Sigmoid colon (tissue), 6 donors: ENCODE measurements at regions not wholly inside any gene's neighbourhood (a gene's known extent, or its start where the extent isn't known, plus 50 kb on each side); places are given as distances from the start of the nearest gene placed in this dataset.

Source experiments
- DNase-seq: peaks from one replicate; pipeline ENCODE4 v3.0.0-alpha.2; 2019
- H3K27ac ChIP-seq, 4 donors: fragments of 200-600 bp; sonication (generic); one replicate each; pipeline ENCODE4 v1.5.1; 2016 to 2019; ENCODE audit warnings: mild to moderate bottlenecking in 1 of 4
- H3K27me3 ChIP-seq, 3 donors: fragments of 200-600 bp; sonication (generic); one replicate each; pipeline ENCODE4 v1.5.1; 2019; ENCODE audit warnings: mild to moderate bottlenecking in 1 of 3
- H3K36me3 ChIP-seq, 4 donors: fragments of 200-600 bp; sonication (generic); one replicate each; pipeline ENCODE4 v1.5.1; 2016 to 2019
- H3K4me1 ChIP-seq, 4 donors: fragments of 200-600 bp; sonication (generic); one replicate each; pipeline ENCODE4 v1.5.1; 2017 to 2019
- H3K4me3 ChIP-seq, 4 donors: fragments of 200-600 bp; sonication (generic); one replicate each; pipeline ENCODE4 v1.5.1; 2017 to 2019; ENCODE audit warnings: mild to moderate bottlenecking in 2 of 4, moderate library complexity in 1 of 4
- H3K9me3 ChIP-seq, 4 donors: fragments of 200-600 bp in 3 of 4; sonication (generic) in 3 of 4; one replicate each; pipeline versions ENCODE4 v1.5.1 to v1.6.1; 2013 to 2019
- EP300 ChIP-seq, 4 donors: sonication (generic); formaldehyde crosslinking; IDR thresholded peaks; one replicate each; pipeline ENCODE4 v1.6.1; 2017; ENCODE audit warnings: antibody characterized with exemption in 4 of 4
- POLR2A ChIP-seq, 2 donors: fragments of 450-650 bp; IDR thresholded peaks; one replicate each; pipeline ENCODE4 v1.6.1; 2016; ENCODE audit warnings: antibody characterized with exemption in 2 of 2, mild to moderate bottlenecking in 2 of 2, moderate library complexity in 2 of 2
- POLR2AphosphoS5 ChIP-seq, 4 donors: sonication (generic); formaldehyde crosslinking; IDR thresholded peaks; one replicate each; pipeline ENCODE4 v1.6.1; 2017; ENCODE audit warnings: antibody characterized with exemption in 4 of 4
- WGBS, 2 donors: extraction: QIAGEN DNeasy Blood & Tissue Kit; methylation state at CpG; one replicate each; pipeline ENCODE4 v1.1.7; 2013; 5-methylcytosine and 5-hydroxymethylcytosine counted together
- intact Hi-C: fragments of 100-400 bp; cut with DNase I; formaldehyde crosslinking; loops from one replicate; pipeline ENCODE4 v1.15.1; 2023
- TF ChIP-seq, protein P1 (sequence below), 4 experiments: fragments of 450-650 bp in 3 of 4; fragments of 200-600 bp in 1 of 4; IDR thresholded peaks; one replicate each; pipeline ENCODE4 v1.5.1; 2016 to 2019; ENCODE audit warnings: antibody characterized with exemption in 4 of 4, mild to moderate bottlenecking in 3 of 4, moderate library complexity in 2 of 4
- donor health status: healthy with polysubstance abuse.
- donor health status: healthy.

DNA sequence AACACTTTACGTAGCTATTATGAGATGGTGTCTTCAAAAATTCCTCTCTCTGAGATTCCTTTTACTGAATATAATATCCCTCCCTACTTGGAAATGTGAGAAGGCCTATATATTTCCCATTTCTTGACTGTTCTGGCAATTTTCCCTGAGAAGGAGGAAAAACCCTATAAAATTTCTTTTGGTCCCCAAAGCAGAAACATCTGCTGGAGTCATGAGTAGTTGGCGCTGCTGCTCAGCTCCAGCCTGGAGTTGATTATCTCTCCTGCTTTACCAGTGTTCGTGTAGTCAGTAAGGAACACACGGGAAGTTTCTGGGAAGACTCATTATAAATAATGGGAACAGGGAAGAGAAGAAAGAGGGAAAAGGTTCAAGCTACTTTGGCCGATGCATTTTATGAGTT, 680.1 kb downstream of the EPHA3 start:
- TF ChIP-seq, protein P1, sequence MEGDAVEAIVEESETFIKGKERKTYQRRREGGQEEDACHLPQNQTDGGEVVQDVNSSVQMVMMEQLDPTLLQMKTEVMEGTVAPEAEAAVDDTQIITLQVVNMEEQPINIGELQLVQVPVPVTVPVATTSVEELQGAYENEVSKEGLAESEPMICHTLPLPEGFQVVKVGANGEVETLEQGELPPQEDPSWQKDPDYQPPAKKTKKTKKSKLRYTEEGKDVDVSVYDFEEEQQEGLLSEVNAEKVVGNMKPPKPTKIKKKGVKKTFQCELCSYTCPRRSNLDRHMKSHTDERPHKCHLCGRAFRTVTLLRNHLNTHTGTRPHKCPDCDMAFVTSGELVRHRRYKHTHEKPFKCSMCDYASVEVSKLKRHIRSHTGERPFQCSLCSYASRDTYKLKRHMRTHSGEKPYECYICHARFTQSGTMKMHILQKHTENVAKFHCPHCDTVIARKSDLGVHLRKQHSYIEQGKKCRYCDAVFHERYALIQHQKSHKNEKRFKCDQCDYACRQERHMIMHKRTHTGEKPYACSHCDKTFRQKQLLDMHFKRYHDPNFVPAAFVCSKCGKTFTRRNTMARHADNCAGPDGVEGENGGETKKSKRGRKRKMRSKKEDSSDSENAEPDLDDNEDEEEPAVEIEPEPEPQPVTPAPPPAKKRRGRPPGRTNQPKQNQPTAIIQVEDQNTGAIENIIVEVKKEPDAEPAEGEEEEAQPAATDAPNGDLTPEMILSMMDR (IDR thresholded peaks at IDR 0.05), result no peak
- no peak for TF ChIP-seq EP300 (IDR thresholded peaks at IDR 0.05)
- no peak for TF ChIP-seq POLR2A (IDR thresholded peaks at IDR 0.05)
- no peak for TF ChIP-seq POLR2AphosphoS5 (IDR thresholded peaks at IDR 0.05)
- intact Hi-C loops, result no loop called here
- Histone ChIP-seq H3K4me1 (no peaks in the 10 kb centered on the region), H3K27ac (no peak overlapping the region), H3K36me3 (no peaks in the 10 kb centered on the region), H3K27me3 (no peaks in the 10 kb centered on the region), H3K9me3 (no peaks in the 10 kb centered on the region), H3K4me3 (no peak overlapping the region)
- WGBS, 2 donors, result 70 to 74% methylated on average over 5 of the region's 5 CpGs
- no peak for DNase-seq

DNA sequence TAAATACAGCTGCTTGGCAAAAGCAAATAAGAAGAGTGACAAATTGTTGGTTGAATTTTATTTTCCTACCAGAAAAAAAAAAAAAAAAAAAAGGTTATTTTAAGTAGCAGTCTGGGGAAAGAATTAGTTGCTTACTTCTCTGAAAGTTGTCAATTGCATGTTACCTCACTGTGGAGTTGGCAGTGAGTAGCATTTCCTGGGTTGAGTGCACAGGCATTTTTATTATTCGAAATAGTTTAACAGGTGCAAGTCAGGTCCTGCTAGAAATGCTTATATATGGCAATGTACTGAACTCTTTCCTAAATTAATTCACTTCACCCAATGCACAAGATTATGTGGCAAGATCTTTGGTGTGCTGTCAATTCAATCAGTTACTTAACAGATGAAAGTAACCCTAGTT, 680.6 kb downstream of the EPHA3 start:
- WGBS, 2 donors, result 68 to 73% methylated on average over 1 of the region's 1 CpG
- H3K27me3 ChIP-seq, result no peaks in the 10 kb centered on the region
- H3K9me3 ChIP-seq, result no peaks in the 10 kb centered on the region
- H3K4me1 ChIP-seq, result no peaks in the 10 kb centered on the region
- DNase-seq, result no peak
- TF ChIP-seq POLR2AphosphoS5 (IDR thresholded peaks at IDR 0.05) (no peak), POLR2A (IDR thresholded peaks at IDR 0.05) (no peak), EP300 (IDR thresholded peaks at IDR 0.05) (no peak)
- TF ChIP-seq, protein P1 (IDR thresholded peaks at IDR 0.05), result no peak
- no peaks in the 10 kb centered on the region for H3K36me3 ChIP-seq
- intact Hi-C loops, result no loop called here
- H3K4me3 ChIP-seq, result no peak overlapping the region
- H3K27ac ChIP-seq, result no peak overlapping the region

DNA sequence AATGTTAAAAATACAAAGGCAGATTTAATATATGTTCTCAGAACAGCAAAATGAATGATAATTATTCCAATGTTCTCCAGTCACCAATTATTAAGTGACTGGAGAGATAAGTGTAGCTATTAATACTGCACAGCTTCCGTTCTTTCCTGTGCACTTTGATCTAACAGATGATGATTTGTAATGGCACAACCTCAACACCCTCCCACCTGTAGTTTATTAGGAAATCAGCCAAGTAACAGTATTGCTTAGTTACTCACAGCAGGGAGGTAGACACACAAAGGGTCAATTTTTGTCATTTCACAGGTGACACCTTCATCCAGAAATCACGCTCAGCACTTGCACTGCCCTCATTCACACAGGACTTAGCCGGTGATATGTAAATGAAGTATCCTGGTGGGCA, 688.1 kb downstream of the EPHA3 start:
- no peak for DNase-seq
- intact Hi-C loops, result no loop called here
- Histone ChIP-seq H3K27ac (no peak overlapping the region), H3K4me1 (no peaks in the 10 kb centered on the region), H3K4me3 (no peak overlapping the region), H3K9me3 (no peaks in the 10 kb centered on the region), H3K36me3 (no peaks in the 10 kb centered on the region), H3K27me3 (no peaks in the 10 kb centered on the region)
- TF ChIP-seq POLR2A (IDR thresholded peaks at IDR 0.05), result no peak
- TF ChIP-seq POLR2AphosphoS5 (IDR thresholded peaks at IDR 0.05), result no peak
- TF ChIP-seq, protein P1 (IDR thresholded peaks at IDR 0.05), result no peak
- TF ChIP-seq EP300 (IDR thresholded peaks at IDR 0.05), result no peak
- WGBS, 2 donors, result 34 to 63% methylated on average over 3 of the region's 3 CpGs

- Histone ChIP-seq H3K27me3 (no peaks in the 10 kb centered on the region), H3K36me3 (no peaks in the 10 kb centered on the region), H3K27ac (no peak overlapping the region), H3K9me3 (no peaks in the 10 kb centered on the region), H3K4me1 (peaks cover 0 to 11% (median 3%) of the 10 kb centered on the region in 4 donors), H3K4me3 (no peak overlapping the region)
- no peak for TF ChIP-seq POLR2A (IDR thresholded peaks at IDR 0.05)
- no peak for TF ChIP-seq EP300 (IDR thresholded peaks at IDR 0.05)
- TF ChIP-seq POLR2AphosphoS5 (IDR thresholded peaks at IDR 0.05), result no peak
- TF ChIP-seq, protein P1 (IDR thresholded peaks at IDR 0.05), result no peak
- no peak for DNase-seq
- intact Hi-C loops, result no loop called here
These were observed 695.5 kb downstream of the EPHA3 start for GRCh38 chr3:89802881-89803280.

- no peaks in the 10 kb centered on the region for H3K9me3 ChIP-seq
- no peaks in the 10 kb centered on the region for H3K36me3 ChIP-seq
- no peak overlapping the region for H3K4me3 ChIP-seq
- 49 to 74% methylated on average over 3 of the region's 3 CpGs for WGBS, 2 donors
- H3K27ac ChIP-seq, result no peak overlapping the region
- TF ChIP-seq EP300 (IDR thresholded peaks at IDR 0.05), result no peak
- no peak for TF ChIP-seq POLR2AphosphoS5 (IDR thresholded peaks at IDR 0.05)
- TF ChIP-seq POLR2A (IDR thresholded peaks at IDR 0.05), result no peak
- TF ChIP-seq, protein P1 (IDR thresholded peaks at IDR 0.05), result no peak
- intact Hi-C loops, result no loop called here
- peaks cover 0 to 11% (median 3%) of the 10 kb centered on the region in 4 donors for H3K4me1 ChIP-seq
- no peaks in the 10 kb centered on the region for H3K27me3 ChIP-seq
- no peak for DNase-seq
These were observed 696.3 kb downstream of the EPHA3 start for GRCh38 chr3:89803711-89804110.
